Activated T-helper 9 cell treated with anti-CD3 and anti-CD28 coated beads, Interleukin-2, amount 50 U/mL, for 16 hours (primary cell): ENCODE measurements at regions not wholly inside any gene's neighbourhood (a gene's known extent, or its start where the extent isn't known, plus 50 kb on each side); places are given as distances from the start of the nearest gene placed in this dataset.

Experiments
- DNase-seq: peaks from one replicate; pipeline ENCODE4 v3.0.0-alpha.2; 2020; ENCODE audit warnings: low read depth

- no peak for DNase-seq
Observed at GRCh38 chr13:22009937-22010336, 339.1 kb downstream of the FGF9 start.

- DNase-seq = no peak
Observed at GRCh38 chr13:22012686-22013085, 341.8 kb downstream of the FGF9 start.

- DNase-seq = no peak
Observed at GRCh38 chr13:22014469-22014868, 343.6 kb downstream of the FGF9 start.

- no peak for DNase-seq
Observed at GRCh38 chr13:22017226-22017625, 346.4 kb downstream of the FGF9 start.

- no peak for DNase-seq
Observed at GRCh38 chr13:22018076-22018835, 347.4 kb downstream of the FGF9 start.

GRCh38 chr13:22018836-22019210 lies 347.9 kb downstream of the FGF9 start:
- DNase-seq = no peak

GRCh38 chr13:22024381-22024994 lies 353.6 kb downstream of the FGF9 start:
- DNase-seq = no peak

DNA sequence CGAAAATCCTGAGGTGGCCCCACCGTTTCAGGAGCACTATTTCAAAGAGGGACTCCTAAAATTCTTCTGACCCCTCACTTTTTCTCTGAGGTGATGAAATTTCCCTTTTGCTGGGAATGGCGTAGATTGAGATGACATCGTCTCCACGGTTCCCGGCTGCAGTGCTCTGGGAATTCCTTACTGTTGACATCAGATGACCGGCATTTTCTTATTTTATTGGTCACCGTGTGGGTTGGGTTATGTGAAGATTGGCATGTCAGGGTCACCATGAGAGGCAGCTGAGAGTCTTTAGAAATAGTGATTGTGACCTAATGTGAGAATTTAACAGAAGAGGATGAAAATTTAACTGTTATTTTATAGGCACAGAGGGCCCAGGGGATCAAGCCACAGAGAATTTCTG lies 356.7 kb downstream of the FGF9 start:
- no peak for DNase-seq

DNA sequence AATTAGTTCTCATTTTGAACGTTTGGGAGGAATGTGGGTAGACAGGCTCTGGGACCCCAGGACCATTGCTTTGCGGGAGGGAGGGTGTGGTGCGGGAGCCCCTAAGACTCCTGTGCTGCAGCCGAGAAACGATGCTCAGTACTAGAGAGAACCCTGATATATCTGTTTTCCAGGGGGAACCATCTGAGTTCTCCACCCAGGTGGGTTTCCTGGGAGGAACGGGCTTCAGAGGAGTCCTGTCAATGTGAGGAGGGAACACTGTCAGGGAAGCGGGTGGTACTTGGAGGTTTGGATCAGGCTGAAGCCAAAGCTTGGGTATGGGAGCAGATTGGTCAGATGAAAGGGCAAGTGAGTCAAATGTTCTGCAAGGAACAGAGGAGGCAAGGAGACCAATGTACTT lies 358.0 kb downstream of the FGF9 start:
- DNase-seq = no peak

- DNase-seq = no peak
Observed at GRCh38 chr13:22030321-22030720, 359.4 kb downstream of the FGF9 start.

- no peak for DNase-seq
Observed at GRCh38 chr13:22031702-22032286, 360.9 kb downstream of the FGF9 start.

DNA sequence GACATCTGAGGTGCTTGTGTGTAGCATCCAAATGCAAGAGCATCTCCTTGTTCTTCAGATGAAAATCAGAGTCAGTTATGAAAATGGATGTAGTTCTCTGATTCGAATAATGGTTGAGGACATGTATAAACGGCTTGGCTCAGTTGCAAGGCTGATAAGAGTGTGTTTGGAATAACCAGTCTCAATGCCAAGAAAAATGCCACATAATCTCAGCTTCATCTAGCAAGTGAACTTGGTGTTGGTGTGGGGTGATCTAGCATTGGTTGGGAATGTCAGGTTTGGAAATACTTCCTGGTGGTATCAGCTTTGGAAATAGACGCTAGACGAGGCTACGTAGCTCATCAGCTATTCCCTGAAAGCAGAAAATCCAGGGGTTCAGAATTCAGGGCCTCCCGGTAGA lies 362.0 kb downstream of the FGF9 start:
- DNase-seq = no peak

DNA sequence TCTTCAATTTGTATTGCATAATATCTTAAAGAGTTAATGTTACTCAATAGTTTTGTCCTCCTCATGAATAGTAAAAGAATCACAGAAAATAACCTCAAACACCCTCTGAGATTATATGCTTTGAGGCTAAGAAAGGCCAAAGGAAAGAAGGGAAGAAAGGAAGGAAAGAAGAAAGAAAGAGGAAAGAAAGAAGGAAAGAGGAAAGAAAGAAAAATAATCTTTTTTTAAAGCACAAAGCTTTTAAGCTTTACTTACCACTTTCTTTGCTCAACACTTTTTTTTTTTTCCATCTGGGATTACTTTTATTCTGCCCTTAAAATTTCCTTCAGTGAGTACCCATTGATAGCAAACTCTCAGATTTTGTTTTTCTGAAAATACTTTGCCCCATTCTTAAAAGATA lies 369.1 kb downstream of the FGF9 start:
- DNase-seq = no peak

GRCh38 chr13:22040810-22041364 lies 370.0 kb downstream of the FGF9 start:
- DNase-seq = no peak

- no peak for DNase-seq
Observed at GRCh38 chr13:22041741-22042140, 370.9 kb downstream of the FGF9 start.

- DNase-seq = no peak
Observed at GRCh38 chr13:22047082-22047784, 376.4 kb downstream of the FGF9 start.

GRCh38 chr13:22047785-22048104 lies 376.9 kb downstream of the FGF9 start:
- no peak for DNase-seq

GRCh38 chr13:22049384-22049783 lies 378.5 kb downstream of the FGF9 start:
- no peak for DNase-seq

DNA sequence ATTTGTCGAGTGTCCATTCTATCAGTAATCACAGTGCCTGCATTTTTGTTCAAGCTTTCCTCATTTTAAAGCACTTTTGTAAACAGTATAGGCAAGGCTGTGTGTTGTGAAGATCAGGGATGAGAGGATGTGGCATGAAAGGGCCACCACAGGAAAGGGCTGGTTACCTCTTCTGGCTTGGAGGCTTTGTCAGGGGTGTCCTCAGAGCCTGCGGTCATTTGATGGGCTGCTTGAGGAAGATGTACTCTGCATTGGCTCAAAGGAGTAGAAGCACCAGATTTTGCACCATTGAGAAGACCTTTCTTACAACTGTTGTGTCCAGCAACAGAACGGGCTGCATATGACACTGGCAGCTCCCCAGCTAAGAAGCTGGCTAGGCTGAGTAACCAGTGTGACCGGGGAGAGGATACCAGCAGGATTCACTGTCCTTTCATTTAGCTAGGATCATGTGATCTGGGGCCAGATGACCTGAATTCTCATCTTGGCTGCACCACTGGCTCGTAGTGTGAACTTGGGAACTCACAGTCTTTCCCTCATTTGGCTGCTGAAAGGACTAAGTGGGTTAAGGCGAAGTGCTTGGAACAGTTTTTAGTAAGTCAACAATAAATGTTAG lies 380.2 kb downstream of the FGF9 start:
- no peak for DNase-seq

DNA sequence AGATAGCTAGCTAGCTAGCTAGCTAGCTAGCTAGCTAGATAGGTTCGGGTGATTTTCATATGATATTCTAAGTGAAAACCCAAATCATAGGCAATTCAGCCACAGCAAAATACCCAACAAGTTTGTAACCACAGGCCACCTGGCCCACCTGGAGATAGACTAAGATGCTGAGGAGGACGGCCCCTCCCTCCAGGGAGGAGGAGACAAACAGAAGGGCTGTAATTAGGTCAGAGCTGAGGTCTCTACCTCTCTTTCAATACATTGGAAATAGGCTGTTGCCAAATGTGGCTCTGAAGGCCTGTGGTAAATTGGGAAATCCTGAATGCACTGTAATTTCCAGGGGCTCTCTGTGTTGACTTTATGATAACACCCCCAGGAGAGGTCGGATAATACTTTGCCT lies 382.2 kb downstream of the FGF9 start:
- DNase-seq = no peak

- no peak for DNase-seq
Observed at GRCh38 chr13:22055259-22055658, 384.4 kb downstream of the FGF9 start.

- DNase-seq = no peak
Observed at GRCh38 chr13:22060187-22060586, 389.3 kb downstream of the FGF9 start.
